ENCODE measurements at regions not wholly inside any gene's neighbourhood (a gene's known extent, or its start where the extent isn't known, plus 50 kb on each side); places are given as distances from the start of the nearest gene placed in this dataset.

- no peak for DNase-seq (ENCODE audit: low spot score)
Observed at GRCh38 chr10:21015851-21016250, 118.7 kb upstream of the NEBL start.

GRCh38 chr10:21014141-21014540 lies 117.0 kb upstream of the NEBL start:
- no peak for DNase-seq (ENCODE audit: low spot score)

- no peak for DNase-seq (ENCODE audit: low spot score)
Observed at GRCh38 chr10:21011433-21012018, 114.4 kb upstream of the NEBL start.

- DNase-seq (ENCODE audit: low spot score) = no peak
Observed at GRCh38 chr10:21010615-21011014, 113.5 kb upstream of the NEBL start.

GRCh38 chr10:21003240-21003822 lies 106.2 kb upstream of the NEBL start:
- no peak for DNase-seq (ENCODE audit: low spot score)

- no peak for DNase-seq (ENCODE audit: low spot score)
Observed at GRCh38 chr10:21002091-21002878, 105.2 kb upstream of the NEBL start.

GRCh38 chr10:20999699-21000098 lies 102.6 kb upstream of the NEBL start:
- no peak for DNase-seq (ENCODE audit: low spot score)

- DNase-seq (ENCODE audit: low spot score) = no peak
Observed at GRCh38 chr10:20998036-20998435, 100.9 kb upstream of the NEBL start.

GRCh38 chr10:20995123-20995987 lies 98.2 kb upstream of the NEBL start:
- no peak for DNase-seq (ENCODE audit: low spot score)

- no peak for DNase-seq (ENCODE audit: low spot score)
Observed at GRCh38 chr10:20993830-20994527, 96.9 kb upstream of the NEBL start.

GRCh38 chr10:20993389-20993788 lies 96.3 kb upstream of the NEBL start:
- no peak for DNase-seq (ENCODE audit: low spot score)

GRCh38 chr10:20991526-20991925 lies 94.4 kb upstream of the NEBL start:
- no peak for DNase-seq (ENCODE audit: low spot score)

GRCh38 chr10:20990604-20991003 lies 93.5 kb upstream of the NEBL start:
- no peak for DNase-seq (ENCODE audit: low spot score)

GRCh38 chr10:20988357-20988983 lies 91.4 kb upstream of the NEBL start:
- DNase-seq (ENCODE audit: low spot score) = no peak

- no peak for DNase-seq (ENCODE audit: low spot score)
Observed at GRCh38 chr10:20986049-20986448, 88.9 kb upstream of the NEBL start.

GRCh38 chr10:20984662-20985061 lies 87.6 kb upstream of the NEBL start:
- no peak for DNase-seq (ENCODE audit: low spot score)

GRCh38 chr10:20981419-20981953 lies 84.4 kb upstream of the NEBL start:
- DNase-seq (ENCODE audit: low spot score) = no peak

- no peak for DNase-seq (ENCODE audit: low spot score)
Observed at GRCh38 chr10:20978617-20979016, 81.5 kb upstream of the NEBL start.

- DNase-seq (ENCODE audit: low spot score) = no peak
Observed at GRCh38 chr10:20977300-20977699, 80.2 kb upstream of the NEBL start.

GRCh38 chr10:20976891-20977290 lies 79.8 kb upstream of the NEBL start:
- DNase-seq (ENCODE audit: low spot score) = no peak

- DNase-seq (ENCODE audit: low spot score) = no peak
Observed at GRCh38 chr10:20976390-20976789, 79.3 kb upstream of the NEBL start.
